ENCODE measurements at regions not wholly inside any gene's neighbourhood (a gene's known extent, or its start where the extent isn't known, plus 50 kb on each side); places are given as distances from the start of the nearest gene placed in this dataset.

DNA sequence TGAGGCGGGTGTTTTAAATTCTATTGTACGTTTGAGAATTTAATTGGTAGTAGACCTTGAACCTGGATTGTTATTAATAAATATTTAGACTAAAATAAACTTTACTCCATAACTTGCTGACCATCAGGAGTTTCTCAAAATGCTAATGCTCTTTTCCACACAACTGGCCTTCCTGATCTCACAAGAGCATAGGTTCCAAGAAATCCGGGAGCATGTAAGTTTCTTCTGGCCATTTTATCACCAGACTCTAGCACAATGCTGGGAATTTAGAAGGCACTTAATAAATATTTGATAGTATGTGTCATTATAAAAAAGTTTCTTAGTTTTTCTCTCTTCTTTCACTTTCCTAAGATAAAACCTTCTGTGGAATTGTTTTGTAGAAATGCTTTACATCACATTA, 2047.1 kb downstream of the SUCLG1 start:
- BruUV-seq (replicated peaks) = no TSS peak
- no peak overlapping the region for H3K27ac ChIP-seq (ENCODE audit: low read length)
- no peaks in the 10 kb centered on the region for H3K27me3 ChIP-seq (ENCODE audit: low read length)
- no peaks in the 10 kb centered on the region for H3K9me3 ChIP-seq (ENCODE audit: low read length)
- H3K9me2 ChIP-seq (replicated peaks; ENCODE audit: low read length) = no peaks in the 10 kb centered on the region
- no peaks in the 10 kb centered on the region for H3K4me1 ChIP-seq (ENCODE audit: insufficient read depth, low read length)
- H3K79me2 ChIP-seq (ENCODE audit: low read length) = no peaks in the 10 kb centered on the region
- no peak overlapping the region for H3K9ac ChIP-seq (ENCODE audit: low read length)
- H3K36me3 ChIP-seq (ENCODE audit: low read depth, low read length) = no peaks in the 10 kb centered on the region
- H4K20me1 ChIP-seq (ENCODE audit: low read length) = no peaks in the 10 kb centered on the region
- intact Hi-C loops (cut with micrococcal nuclease) = no loop called here
- CTCF ChIA-PET = no interaction called here
- H3K4me3 ChIP-seq (ENCODE audit: low read length) = no peak overlapping the region
- H3F3A ChIP-seq (ENCODE audit: low read length, unreplicated experiment) = no peaks in the 10 kb centered on the region
- no peak overlapping the region for H3K4me2 ChIP-seq (ENCODE audit: low read length)
- no peak for ATAC-seq
- TF ChIP-seq EZH2 (IDR thresholded peaks at IDR 0.05; ENCODE audit: low read length, unreplicated experiment) (no peak), EZH2phosphoT487 (IDR thresholded peaks at IDR 0.05; ENCODE audit: borderline replicate concordance, low read length) (no peak)
- TF ChIP-seq, protein P1, sequence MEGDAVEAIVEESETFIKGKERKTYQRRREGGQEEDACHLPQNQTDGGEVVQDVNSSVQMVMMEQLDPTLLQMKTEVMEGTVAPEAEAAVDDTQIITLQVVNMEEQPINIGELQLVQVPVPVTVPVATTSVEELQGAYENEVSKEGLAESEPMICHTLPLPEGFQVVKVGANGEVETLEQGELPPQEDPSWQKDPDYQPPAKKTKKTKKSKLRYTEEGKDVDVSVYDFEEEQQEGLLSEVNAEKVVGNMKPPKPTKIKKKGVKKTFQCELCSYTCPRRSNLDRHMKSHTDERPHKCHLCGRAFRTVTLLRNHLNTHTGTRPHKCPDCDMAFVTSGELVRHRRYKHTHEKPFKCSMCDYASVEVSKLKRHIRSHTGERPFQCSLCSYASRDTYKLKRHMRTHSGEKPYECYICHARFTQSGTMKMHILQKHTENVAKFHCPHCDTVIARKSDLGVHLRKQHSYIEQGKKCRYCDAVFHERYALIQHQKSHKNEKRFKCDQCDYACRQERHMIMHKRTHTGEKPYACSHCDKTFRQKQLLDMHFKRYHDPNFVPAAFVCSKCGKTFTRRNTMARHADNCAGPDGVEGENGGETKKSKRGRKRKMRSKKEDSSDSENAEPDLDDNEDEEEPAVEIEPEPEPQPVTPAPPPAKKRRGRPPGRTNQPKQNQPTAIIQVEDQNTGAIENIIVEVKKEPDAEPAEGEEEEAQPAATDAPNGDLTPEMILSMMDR (conservative IDR thresholded peaks at IDR 0.05; ENCODE audit: low read depth, low read length) = no peak
- POLR2A ChIA-PET (ENCODE audit: unreplicated experiment) = no interaction called here
- no peak overlapping the region for H2AFZ ChIP-seq (ENCODE audit: low read length)
- DNase-seq = no peak

DNA sequence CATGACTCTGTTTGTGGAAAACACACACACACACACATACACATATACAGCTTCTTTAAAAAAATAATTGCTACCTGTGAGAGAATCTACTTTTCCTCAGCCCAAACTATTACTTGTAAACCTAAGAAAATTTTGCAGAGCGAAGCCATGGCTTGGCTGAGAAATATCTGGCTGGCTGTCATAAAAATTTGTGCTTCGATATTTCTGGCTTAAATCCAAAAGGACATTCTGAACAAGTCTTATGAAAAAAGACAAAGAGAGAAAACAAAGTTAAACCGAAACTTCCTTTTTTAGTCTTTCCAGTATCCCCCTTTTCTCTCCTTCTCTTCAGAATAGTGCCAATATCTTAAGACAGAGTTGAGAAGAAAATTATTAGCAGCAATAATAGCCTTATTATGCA, 2048.0 kb downstream of the SUCLG1 start:
- Histone ChIP-seq H3K4me2 (ENCODE audit: low read length) (peak overlapping the region; percentile 10), H3K27me3 (ENCODE audit: low read length) (no peaks in the 10 kb centered on the region), H3K4me1 (ENCODE audit: insufficient read depth, low read length) (no peaks in the 10 kb centered on the region), H3K9me3 (ENCODE audit: low read length) (no peaks in the 10 kb centered on the region), H3F3A (ENCODE audit: low read length, unreplicated experiment) (no peaks in the 10 kb centered on the region), H4K20me1 (ENCODE audit: low read length) (no peaks in the 10 kb centered on the region), H2AFZ (ENCODE audit: low read length) (peak overlapping the region; percentile 40; the same call in 1 of the 2 replicates), H3K79me2 (ENCODE audit: low read length) (no peaks in the 10 kb centered on the region), H3K36me3 (ENCODE audit: low read depth, low read length) (no peaks in the 10 kb centered on the region), H3K4me3 (ENCODE audit: low read length) (0 out of 2 replicates have a peak overlapping the region, but pooled peaks have one; percentile 25), H3K9me2 (replicated peaks; ENCODE audit: low read length) (no peaks in the 10 kb centered on the region), H3K9ac (ENCODE audit: low read length) (no peak overlapping the region), H3K27ac (ENCODE audit: low read length) (no peak overlapping the region)
- ChIA-PET POLR2A (ENCODE audit: unreplicated experiment) (no interaction called here), CTCF (no interaction called here)
- DNase-seq (peak; percentile 17), ATAC-seq (no peak)
- intact Hi-C loops (cut with micrococcal nuclease) = no loop called here
- TF ChIP-seq EZH2phosphoT487 (IDR thresholded peaks at IDR 0.05; ENCODE audit: borderline replicate concordance, low read length) (no peak), EZH2 (IDR thresholded peaks at IDR 0.05; ENCODE audit: low read length, unreplicated experiment) (no peak)
- TF ChIP-seq, protein P1 (conservative IDR thresholded peaks at IDR 0.05; ENCODE audit: low read depth, low read length) = no peak
- no TSS peak for BruUV-seq (replicated peaks)

DNA sequence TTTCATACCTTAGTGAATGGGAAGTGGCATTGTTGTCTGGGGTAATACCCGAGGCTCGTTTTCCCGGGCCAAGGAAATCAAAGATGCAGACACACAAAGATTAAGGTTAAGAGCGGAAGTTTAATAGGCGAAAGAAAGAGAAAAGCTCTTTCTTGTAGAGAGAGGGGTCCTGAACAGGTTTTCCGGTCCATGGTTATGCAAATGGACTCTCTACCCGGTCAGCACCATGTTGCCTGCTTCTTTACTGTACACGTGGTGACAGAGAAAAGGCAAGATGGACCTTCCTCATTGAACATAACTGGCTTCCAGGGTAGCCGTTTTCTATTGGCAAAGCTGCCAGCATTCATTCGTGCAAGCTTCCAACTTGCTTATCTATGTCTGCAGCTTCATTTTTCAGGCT, 2063.5 kb downstream of the SUCLG1 start:
- ChIA-PET POLR2A (ENCODE audit: unreplicated experiment) (no interaction called here), CTCF (no interaction called here)
- Histone ChIP-seq H3K27me3 (ENCODE audit: low read length) (no peaks in the 10 kb centered on the region), H3K4me1 (ENCODE audit: insufficient read depth, low read length) (no peaks in the 10 kb centered on the region), H3K9me2 (replicated peaks; ENCODE audit: low read length) (no peaks in the 10 kb centered on the region), H2AFZ (ENCODE audit: low read length) (no peak overlapping the region), H3K9me3 (ENCODE audit: low read length) (no peaks in the 10 kb centered on the region), H3K36me3 (ENCODE audit: low read depth, low read length) (no peaks in the 10 kb centered on the region), H3K4me3 (ENCODE audit: low read length) (no peak overlapping the region), H3K79me2 (ENCODE audit: low read length) (no peaks in the 10 kb centered on the region), H3K27ac (ENCODE audit: low read length) (no peak overlapping the region), H4K20me1 (ENCODE audit: low read length) (no peaks in the 10 kb centered on the region), H3F3A (ENCODE audit: low read length, unreplicated experiment) (no peaks in the 10 kb centered on the region), H3K4me2 (ENCODE audit: low read length) (no peak overlapping the region), H3K9ac (ENCODE audit: low read length) (no peak overlapping the region)
- TF ChIP-seq, protein P1 (conservative IDR thresholded peaks at IDR 0.05; ENCODE audit: low read depth, low read length) = no peak
- no peak for TF ChIP-seq EZH2phosphoT487 (IDR thresholded peaks at IDR 0.05; ENCODE audit: borderline replicate concordance, low read length)
- TF ChIP-seq EZH2 (IDR thresholded peaks at IDR 0.05; ENCODE audit: low read length, unreplicated experiment) = no peak
- DNase-seq = no peak
- BruUV-seq (replicated peaks) = no TSS peak
- intact Hi-C loops (cut with micrococcal nuclease) = no loop called here
- ATAC-seq = no peak
